HG02840 (cell line): ENCODE measurements at regions not wholly inside any gene's neighbourhood (a gene's known extent, or its start where the extent isn't known, plus 50 kb on each side); places are given as distances from the start of the nearest gene placed in this dataset.
A peak's percentile ranks its signal among the peaks of the same experiment; 100 is the strongest.

Experiments
- ATAC-seq: cut with Tn5 transposase; IDR thresholded peaks from one replicate; pipeline ENCODE4 v1.9.1; 2021; ENCODE audit warnings: mild to moderate bottlenecking, moderate library complexity, moderate number of reproducible peaks; ENCODE audit not compliant: unreplicated experiment, low FRiP score

DNA sequence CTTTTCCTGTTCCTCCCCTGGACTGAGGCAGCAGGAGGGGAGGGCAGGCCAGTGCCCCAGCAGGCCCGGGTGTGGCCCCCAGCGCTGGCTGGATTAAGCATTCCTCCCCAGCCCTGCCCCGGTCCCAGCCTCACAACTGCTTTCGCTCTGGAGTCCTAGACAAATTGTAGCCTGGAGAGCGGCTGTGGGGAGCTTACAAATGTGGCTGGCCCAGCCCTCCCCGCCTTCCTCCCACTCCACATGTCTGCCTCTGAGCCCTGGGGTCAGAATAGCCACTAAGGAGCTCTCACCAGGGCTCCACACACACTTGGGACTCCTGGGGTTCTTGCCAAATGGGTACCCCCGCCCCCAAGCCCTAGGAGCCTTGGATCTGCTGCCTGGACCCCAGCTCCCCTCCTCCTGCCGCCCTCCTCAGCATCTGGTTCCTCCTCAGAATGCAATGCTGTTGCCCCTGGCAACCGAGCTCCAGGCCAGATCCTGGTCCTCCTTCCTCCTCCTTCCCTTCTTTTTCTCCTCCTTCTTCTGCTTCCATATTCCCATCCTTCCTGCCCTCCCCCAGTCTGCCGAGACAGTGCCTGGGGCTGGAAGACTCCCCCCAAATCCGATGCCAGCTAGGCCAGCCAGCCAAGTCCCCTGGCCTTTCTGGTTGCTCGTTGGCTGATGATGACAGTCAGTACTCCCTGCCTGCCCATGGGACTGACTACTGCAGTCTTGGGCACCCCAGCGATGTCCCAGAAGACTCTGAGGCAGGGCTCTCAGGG, 91.1 kb downstream of the LINGO1 start:
- no peak for ATAC-seq

DNA sequence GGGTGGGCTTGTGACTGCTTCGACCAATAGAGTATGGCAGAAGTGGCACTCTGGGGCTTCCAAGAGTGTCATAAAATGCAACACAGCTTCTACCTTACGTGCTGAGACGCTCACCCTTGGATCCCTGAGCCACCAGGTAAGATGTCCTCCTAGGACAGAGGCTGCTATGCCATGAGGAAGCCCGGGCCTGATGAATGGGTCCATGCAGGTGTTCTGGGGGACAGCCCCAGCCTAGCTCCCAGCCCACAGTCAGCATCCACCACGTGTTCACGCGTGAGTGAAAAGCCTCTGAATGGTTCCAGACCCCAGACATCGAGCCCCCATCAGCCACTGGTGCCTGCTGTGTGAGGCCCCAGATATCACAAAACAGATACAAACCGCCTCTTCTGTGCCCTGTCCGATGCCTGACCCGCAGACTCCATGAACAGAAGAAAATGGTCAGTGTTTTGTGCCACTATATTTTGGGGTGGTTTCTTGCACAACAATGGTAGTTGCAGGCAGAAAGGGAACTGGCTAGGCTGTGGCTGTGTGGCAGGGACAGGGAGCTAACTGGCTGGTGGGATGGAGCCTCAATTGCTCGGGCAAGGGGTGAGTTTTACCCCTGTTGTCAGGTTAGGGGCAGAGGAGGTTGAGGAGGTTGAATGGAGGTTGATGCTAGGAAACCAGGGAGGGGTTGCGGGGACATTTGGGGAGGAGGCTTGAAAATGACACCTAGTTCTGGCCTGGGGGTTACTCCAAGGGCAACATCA, 92.2 kb downstream of the LINGO1 start:
- no peak for ATAC-seq

DNA sequence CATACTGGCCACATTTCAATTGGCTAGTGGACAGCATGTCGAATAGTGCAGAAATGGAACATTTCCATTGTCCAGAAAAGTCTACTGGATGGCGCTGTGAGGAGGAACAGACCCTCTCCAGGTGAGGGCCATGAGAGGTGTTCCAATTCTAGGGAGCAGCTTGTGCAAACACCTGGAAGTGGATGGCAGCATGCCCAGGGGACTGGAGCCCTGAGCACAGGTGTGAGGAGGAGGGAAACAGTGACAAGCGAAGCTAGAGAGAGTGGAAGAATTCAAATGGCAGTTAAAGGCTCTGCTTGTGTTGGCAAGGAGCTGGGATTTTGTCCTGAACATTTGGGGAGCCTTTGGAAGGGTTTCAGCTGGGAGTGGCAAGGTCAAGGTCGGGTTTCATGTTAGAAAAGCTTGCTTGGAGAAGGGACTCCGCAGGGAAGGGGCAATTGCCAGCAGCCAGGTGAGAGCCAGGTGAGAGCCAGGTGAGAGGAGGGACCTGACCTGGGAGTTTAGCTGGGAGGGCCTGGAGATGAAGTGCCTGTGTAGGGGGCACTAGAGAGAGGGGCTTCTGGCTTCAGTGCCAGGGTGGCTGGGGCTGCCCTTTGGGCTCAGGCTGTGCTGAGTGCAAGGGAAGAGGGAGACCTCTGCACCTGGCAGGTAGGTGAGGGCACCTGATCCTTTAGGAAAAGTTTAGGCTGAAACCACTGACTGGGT, 93.8 kb downstream of the LINGO1 start:
- no peak for ATAC-seq

DNA sequence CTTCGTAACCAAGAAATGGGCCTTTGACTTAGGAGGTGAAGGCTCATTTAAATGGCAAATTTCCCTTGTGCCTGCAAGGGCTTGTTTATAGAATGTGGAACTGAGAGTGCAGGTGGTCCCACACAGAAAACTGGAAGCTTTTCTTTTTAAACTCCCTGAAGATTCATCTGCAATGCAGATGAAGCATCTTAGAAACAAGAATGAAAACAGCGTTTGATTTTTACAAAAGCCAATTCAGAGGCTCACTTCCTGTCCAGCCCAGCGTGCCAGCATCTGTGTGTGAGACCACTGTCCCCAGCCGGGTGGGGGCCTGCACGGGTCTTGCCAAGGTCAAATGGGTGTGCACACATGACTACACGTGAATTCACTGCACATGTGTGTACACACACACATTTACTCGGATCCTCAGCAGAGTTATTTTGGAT, 94.7 kb downstream of the LINGO1 start:
- ATAC-seq: peak; percentile 77

DNA sequence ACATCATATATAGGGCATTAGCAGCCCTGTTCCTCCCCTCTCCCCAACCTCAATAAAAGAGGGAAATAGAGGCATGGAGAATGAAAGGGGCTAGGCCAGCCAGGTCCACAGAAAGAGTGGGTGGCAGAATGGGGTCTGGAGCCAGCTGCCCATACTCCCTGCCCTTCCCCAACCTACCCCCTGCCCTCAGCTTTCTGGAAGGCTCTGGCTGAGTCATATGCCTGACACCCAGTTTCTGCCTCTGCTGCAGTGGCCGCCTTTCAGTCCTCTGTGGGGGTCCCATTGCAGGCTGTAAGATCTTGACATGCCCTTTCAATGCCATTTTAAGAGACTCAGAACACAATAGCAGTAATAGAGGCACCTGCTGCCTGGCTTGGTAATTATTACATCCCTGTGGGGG, 95.7 kb downstream of the LINGO1 start:
- ATAC-seq: no peak

GRCh38 chr15:77535845-77536244, 96.9 kb downstream of the LINGO1 start:
- ATAC-seq: no peak
